ENCODE measurements at regions not wholly inside any gene's neighbourhood (a gene's known extent, or its start where the extent isn't known, plus 50 kb on each side); places are given as distances from the start of the nearest gene placed in this dataset.
"Not testable (repeated sequence)": the region's sequence is repeated elsewhere in the genome, so short reads cannot be mapped to it uniquely, and the experiment has no call there.

DNA sequence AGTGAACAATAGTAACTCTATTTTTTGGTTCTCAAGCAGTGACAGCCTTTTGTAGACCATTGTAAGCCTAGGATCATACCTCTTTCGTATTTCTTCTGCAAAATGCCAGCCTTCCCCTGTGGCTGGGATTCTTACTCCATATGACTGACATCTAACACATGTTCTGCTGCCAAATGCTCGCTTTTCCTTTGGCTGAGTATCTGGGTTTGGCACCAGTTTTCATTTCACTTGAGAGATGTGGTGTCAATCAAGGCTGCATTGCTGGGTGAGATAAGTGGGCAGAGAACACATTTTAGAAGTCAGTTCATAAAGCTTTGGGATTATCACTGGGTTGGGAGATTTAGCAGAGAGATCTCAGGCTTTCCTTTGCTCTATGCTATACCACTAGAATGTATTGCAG is 514.7 kb upstream of the SGO1 start:
- DNase-seq: no peak

DNA sequence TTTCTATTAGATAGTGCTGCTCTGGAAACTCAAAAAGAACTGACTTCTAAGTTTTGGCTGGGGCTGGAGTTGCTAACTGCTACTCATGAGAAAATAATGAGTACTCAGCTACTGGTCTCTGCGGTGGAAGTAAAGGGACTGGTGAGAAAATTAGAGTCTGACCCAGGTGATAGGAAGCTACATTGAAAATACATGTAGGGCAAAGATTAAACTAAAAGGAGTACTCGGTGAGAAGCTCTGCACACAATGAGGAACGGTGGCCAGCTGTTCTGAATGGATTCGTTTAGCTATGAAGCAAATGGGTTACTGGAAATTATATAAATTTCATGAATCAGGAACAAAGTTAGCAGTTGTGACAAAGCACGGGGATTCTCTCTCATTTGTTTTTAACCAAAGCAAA is 512.9 kb upstream of the SGO1 start:
- no peak for DNase-seq

DNA sequence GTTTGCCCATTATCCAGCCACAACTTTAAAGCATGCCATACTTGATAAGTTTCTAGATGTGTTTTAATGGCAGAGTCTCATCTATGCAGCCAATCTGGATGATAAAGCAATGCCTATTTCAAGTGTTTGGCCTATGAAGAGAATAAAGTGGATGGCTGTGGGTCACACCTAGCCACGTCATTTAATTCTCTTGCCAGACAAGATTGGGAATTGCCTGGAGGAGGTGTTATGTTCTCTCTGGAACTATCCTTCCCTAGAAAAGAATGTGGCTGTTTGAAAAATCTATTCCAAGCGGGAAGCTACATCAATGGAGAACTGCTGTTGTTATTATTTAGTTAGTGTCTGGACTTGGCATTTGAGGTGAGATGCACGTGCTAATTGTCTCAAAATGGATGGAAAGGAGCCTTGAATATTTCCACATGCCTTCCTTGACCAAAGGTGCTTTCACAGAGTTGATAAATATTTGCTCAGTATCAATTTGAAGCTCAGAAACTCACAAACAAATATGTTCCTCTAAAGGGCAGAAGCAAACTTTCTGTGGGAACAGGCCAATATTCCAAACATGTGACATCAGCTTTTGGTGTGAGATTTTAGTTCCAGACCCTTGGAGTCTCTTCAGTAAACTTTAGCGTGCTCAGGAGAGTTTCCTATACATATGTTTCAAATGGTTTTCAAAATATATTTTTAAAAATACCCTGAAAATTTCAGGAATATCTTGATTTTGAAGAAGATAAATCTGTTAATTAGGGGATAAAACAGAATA is 510.6 kb upstream of the SGO1 start:
- DNase-seq: no peak

DNA sequence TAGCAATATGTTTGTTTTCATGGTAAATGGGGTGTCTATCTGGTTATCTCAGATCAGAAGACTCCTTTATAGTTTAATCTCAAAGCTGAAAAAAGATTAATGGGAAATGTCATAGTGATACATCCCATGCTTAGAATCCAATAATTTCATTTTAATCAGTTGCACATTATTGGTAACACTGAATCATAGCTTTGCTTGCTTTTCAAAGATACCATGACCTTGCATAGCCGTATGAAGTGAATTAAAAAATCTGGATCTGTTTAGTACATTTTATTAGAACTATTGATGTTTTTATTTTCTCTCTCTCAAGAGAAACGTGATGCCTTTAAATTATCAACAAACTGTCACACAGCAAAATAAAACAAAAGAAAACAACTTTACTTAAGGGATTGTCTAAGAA is 506.7 kb upstream of the SGO1 start:
- DNase-seq: no peak

DNA sequence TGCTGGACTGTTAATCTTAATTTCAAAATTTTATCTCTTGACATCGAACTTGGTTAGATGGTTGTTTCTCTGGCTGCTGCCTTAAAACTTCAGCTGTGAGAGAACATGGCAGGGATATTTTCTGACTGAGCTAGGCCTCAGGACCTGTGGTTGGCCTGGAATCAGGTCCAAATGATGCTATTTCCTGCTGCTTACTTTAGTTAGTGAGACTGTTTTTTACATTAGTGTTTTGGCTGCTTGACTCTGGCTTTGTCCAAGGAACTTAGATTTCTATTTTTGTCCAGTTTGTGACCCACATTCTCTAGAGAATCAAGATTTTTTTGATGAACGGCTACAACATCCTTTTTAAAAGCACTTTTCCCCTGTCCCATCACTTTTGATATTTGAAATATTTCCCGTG is 497.9 kb upstream of the SGO1 start:
- no peak for DNase-seq

- DNase-seq: no peak
Measured at GRCh38 chr3:20682573-20682972, 496.6 kb upstream of the SGO1 start.

DNA sequence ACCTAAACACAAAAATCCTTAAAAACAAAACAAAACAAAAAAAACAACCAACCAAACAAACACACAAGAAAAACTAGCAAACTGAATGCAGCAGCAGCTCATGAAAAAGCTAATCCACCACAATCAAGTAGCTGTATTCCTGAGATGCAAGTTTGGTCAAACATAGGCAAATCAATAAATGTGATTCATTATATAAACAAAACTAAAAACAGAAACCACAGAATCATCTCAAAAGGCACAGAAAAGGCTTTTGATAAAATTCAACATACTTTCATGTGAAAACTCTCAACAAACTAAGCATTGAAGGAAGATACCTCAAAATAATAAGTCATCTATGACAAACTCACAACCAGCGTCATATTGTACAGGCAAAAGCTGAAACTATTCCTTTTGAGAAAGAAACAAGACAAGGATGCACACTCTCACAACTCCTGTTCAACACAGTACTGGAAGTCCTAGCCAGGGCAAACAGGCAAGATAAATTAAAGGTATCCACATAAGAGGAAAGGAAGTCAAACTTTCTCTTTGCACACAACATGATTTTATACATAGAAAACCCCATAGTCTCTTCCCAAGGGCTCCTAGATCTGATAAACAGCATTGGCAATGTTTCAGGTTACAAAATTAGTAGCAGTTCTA is 495.1 kb upstream of the SGO1 start:
- DNase-seq: no peak

DNA sequence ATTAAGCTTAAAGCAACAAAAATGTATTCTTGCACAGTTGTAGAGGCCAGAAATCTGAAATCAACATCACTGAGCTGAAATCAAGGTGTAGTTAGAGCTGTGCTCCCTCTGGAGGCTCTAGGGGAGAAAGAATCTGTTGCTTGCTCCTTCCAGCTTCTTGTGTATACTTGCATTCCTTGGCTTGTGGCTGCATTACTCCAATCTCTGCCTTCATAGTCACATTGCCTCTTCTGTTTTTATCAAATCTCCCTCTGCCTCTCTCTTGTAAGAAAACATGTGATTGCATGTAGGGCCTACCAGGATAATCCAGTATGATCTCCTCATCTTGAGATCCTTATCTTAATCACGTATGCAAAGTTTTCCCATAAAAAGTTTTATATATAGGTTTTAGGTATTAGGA is 487.9 kb upstream of the SGO1 start:
- DNase-seq: no peak

GRCh38 chr3:20669675-20670074 is 483.7 kb upstream of the SGO1 start:
- no peak for DNase-seq

- DNase-seq: no peak
Measured at GRCh38 chr3:20669184-20669583, 483.2 kb upstream of the SGO1 start.

DNA sequence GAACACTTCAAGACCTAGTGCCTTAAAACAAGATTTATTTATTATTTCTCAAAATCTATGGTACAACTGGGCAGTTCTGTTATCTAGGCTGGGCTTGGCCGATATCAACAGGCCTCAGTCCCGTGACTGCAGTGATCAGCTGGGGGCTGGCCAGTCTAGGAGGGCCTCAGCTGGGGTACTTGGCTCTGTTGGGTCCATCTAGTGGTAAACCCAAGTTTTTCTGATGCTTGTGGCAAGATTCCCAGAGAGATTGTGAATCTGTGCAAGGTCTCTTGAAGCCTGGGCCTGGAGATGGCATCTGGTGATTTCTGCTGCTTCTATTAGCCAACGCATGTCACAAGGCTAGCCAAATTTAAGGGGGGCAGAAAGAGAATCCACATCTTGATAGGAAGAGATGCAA is 482.4 kb upstream of the SGO1 start:
- no peak for DNase-seq

GRCh38 chr3:20666091-20666490 is 480.1 kb upstream of the SGO1 start:
- no peak for DNase-seq

DNA sequence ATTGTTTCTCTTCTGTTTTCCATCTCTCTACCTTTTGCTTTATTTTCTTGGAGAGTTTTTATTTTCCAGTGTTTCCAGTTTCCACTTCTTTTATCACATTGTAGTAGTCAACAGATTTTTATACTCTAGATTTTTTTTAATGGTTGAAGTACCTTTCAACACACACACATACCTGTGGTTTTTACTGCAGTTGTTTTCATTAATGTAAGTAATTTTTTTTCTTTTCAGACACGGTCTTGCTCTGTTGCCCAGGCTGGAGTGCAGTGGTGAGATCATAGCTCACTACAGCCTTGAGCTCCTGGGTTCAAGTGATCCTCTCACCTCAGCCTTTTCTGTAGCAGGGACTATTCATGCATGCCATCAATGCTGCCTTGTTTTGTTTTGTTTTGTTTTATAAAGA is 472.5 kb upstream of the SGO1 start:
- DNase-seq: no peak

- DNase-seq: no peak
Measured at GRCh38 chr3:20657560-20657959, 471.6 kb upstream of the SGO1 start.

DNA sequence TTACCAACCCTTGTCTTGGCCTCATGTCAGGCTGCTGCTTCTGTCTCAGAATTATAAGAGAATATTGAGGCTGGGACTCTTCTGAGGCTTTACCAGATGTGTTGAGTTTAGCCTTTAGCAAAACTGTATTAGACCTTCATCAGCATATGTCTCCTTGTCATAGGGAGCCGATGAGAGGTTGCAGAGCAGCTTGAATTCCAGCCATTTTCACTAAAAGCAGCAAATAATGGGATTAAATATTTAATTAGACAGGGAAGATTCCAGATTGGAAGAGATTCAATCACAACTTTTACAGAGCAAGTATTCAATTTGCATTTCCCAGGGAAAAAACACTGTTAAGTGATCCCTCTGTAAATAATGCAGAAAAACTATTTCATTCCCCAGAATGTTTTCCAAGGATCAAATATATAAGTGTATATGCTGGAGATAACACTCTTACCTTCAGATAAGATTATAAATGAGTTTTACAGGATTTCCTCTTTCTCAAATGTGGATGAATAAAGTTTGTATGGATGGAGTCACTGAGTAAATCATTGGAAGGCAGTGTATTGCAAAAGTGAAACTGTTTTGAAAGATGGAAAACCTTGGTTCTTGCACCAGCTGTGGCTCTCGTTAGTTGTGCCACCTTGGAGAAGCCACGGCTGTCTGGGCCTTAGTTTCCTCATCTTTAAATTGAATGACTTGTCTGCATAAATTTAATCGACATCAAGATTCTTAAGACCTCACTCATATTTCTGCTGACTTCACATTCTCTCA is 466.4 kb upstream of the SGO1 start:
- DNase-seq: no peak

DNA sequence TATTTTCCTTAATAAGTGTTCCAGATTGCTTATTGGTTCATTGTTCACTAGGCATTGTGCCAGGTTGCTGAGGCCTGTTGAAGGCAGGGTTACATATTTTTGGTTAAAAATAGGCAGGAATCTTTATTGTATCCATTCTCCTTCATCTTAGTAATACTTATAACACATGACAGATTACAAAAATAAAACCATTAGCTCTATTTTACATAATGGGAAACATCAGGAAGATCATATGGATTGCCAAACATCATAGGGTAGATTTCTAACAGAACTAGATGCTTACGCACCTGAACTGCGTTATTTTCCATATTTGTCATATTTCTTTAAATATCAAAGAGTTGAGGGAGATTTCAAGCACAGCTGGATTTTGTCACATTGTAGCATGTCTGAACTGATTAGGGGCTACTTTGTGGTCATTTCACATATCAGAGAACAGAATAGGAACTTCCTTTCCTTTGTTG is 462.9 kb upstream of the SGO1 start:
- no peak for DNase-seq

DNA sequence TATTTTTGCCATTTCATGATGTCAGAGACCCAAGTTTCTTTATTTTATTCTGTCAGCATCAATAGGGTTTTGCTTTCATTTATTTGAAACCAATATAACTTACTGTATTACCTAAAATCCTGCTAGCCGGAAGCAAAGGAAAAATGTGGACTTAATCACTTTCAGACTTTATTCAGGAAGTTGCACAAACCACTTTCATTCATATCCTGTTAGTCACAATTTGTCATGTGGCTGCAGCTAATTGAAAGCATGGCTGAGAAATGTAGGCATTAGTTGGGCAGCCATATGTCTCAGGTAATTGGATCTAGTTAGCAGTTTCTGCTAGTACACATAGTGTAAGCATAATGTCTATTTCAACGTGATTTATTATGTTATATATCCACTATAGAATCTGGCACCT is 462.3 kb upstream of the SGO1 start:
- DNase-seq: no peak

DNA sequence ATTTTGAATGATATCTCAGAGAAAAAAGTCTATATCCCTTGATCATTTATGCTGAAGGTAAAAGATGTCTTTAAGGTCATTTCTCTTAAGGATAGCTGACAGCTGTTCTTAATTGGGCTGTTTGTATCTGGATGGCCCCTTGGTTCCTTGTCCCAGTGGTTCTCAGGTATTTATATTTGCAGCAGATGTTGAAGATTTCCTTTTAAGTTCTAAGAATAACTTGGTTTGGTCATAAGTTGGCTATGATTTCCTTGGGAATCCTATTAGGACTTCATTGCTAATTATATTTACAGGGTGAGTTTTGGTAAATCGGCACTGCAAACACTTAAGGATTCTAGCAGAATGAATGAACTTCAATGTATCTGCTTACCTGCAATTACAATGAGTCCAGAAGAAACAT is 460.4 kb upstream of the SGO1 start:
- no peak for DNase-seq

- no peak for DNase-seq
Measured at GRCh38 chr3:20645340-20645739, 459.3 kb upstream of the SGO1 start.

- DNase-seq: no peak
Measured at GRCh38 chr3:20637729-20638128, 451.7 kb upstream of the SGO1 start.

GRCh38 chr3:20622304-20622703 is 436.3 kb upstream of the SGO1 start:
- DNase-seq: no peak

- not testable (repeated sequence) for DNase-seq
Measured at GRCh38 chr3:20618621-20619020, 432.6 kb upstream of the SGO1 start.

DNA sequence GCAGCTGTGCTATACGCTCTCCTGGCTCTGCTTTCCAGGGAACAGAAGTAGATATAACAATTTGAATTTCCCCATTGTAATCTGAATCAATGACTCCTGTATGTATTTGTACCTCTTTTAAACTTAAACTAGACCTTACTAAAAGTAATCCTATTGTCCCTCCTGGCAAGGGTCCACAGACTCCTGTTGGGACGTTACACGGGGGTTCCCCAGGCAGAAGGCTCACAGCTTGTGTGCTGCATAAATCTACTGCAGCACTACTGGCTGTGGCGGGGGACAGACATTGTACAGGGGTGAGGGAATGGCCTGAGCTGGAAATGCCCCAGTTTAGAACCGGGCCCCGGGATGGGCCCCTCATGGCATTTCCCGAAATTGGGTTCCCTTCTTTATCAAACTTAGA is 432.2 kb upstream of the SGO1 start:
- DNase-seq: not testable (repeated sequence)

- DNase-seq: not testable (repeated sequence)
Measured at GRCh38 chr3:20615982-20616381, 430.0 kb upstream of the SGO1 start.

All from GDM1 (cell line).